ENCODE measurements at regions not wholly inside any gene's neighbourhood (a gene's known extent, or its start where the extent isn't known, plus 50 kb on each side); places are given as distances from the start of the nearest gene placed in this dataset.

DNA sequence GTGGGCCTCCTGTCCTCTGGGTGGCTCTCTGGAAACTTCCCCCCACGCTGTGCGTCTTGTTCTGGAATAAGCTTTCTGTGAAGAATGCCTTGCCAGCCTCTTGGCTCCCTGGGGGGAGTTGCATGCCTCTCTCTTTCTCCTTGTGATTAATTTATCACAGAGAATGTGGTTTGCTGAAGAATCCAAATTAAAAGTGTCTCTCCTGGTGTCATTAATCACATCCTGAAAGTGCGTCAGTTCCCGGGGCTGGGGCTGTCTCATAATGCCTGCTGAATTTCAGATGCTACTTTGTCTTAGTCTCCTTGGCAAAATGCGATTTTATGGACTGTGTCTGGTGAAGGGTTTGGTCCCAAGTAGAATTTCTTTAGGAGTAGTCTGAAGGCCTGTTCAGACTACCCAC, 787.7 kb upstream of the TMEM132C start:
- no peak for TF ChIP-seq EZH2phosphoT487 (conservative IDR thresholded peaks at IDR 0.05; ENCODE audit: low read length)
- TF ChIP-seq, protein P1, sequence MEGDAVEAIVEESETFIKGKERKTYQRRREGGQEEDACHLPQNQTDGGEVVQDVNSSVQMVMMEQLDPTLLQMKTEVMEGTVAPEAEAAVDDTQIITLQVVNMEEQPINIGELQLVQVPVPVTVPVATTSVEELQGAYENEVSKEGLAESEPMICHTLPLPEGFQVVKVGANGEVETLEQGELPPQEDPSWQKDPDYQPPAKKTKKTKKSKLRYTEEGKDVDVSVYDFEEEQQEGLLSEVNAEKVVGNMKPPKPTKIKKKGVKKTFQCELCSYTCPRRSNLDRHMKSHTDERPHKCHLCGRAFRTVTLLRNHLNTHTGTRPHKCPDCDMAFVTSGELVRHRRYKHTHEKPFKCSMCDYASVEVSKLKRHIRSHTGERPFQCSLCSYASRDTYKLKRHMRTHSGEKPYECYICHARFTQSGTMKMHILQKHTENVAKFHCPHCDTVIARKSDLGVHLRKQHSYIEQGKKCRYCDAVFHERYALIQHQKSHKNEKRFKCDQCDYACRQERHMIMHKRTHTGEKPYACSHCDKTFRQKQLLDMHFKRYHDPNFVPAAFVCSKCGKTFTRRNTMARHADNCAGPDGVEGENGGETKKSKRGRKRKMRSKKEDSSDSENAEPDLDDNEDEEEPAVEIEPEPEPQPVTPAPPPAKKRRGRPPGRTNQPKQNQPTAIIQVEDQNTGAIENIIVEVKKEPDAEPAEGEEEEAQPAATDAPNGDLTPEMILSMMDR (IDR thresholded peaks at IDR 0.05; ENCODE audit: insufficient read depth, low read length, poor library complexity, severe bottlenecking) = no peak
- H3K9ac ChIP-seq (ENCODE audit: low read length) = no peak overlapping the region
- H3K9me3 ChIP-seq (ENCODE audit: insufficient read depth, low read length) = no peaks in the 10 kb centered on the region
- H3K79me2 ChIP-seq (ENCODE audit: insufficient read depth, low read length) = no peaks in the 10 kb centered on the region
- no peak overlapping the region for H3K4me3 ChIP-seq (ENCODE audit: insufficient read depth, low read length, poor library complexity, severe bottlenecking)
- H3K36me3 ChIP-seq (ENCODE audit: low read length) = no peaks in the 10 kb centered on the region
- H3K27ac ChIP-seq (ENCODE audit: low read depth, low read length) = no peak overlapping the region
- no peaks in the 10 kb centered on the region for H3F3A ChIP-seq (ENCODE audit: insufficient read depth)
- no peaks in the 10 kb centered on the region for H3K9me2 ChIP-seq (replicated peaks; ENCODE audit: insufficient read depth, low read length)
- H4K20me1 ChIP-seq (ENCODE audit: low read depth, low read length) = no peaks in the 10 kb centered on the region
- H3K27me3 ChIP-seq (ENCODE audit: low read length) = no peaks in the 10 kb centered on the region
- no peak overlapping the region for H3K4me2 ChIP-seq (ENCODE audit: low read depth, low read length, poor library complexity, severe bottlenecking)
- no peak overlapping the region for H2AFZ ChIP-seq (ENCODE audit: low read depth, low read length, severe bottlenecking)

DNA sequence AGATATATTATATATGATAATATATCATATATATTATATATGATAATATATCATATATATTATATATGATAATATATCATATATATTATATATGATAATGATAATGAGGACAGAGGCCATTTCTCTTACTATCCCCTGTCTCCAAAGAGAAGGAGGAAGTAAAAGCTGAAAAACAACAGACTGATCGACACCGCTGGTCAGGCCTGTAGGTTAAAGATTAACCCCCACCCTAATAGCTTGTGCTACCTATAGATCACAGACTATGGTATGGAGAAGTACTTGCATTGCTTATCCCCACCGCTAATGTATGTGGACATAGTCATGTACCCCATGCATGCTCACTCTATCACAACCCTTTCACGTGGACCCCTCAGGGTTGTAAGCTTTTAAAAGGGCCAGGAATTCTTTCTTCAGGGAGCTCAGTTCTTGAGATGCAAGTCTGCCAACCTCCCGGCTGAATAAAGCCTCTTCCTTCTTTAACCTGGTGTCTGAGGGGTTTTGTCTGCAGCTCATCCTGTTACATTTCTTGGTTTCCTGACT, 786.1 kb upstream of the TMEM132C start:
- no peak overlapping the region for H3K27ac ChIP-seq (ENCODE audit: low read depth, low read length)
- no peaks in the 10 kb centered on the region for H3K36me3 ChIP-seq (ENCODE audit: low read length)
- TF ChIP-seq, protein P1 (IDR thresholded peaks at IDR 0.05; ENCODE audit: insufficient read depth, low read length, poor library complexity, severe bottlenecking) = no peak
- no peak for TF ChIP-seq EZH2phosphoT487 (conservative IDR thresholded peaks at IDR 0.05; ENCODE audit: low read length)
- H3K4me3 ChIP-seq (ENCODE audit: insufficient read depth, low read length, poor library complexity, severe bottlenecking) = no peak overlapping the region
- H3K9me3 ChIP-seq (ENCODE audit: insufficient read depth, low read length) = no peaks in the 10 kb centered on the region
- H3F3A ChIP-seq (ENCODE audit: insufficient read depth) = no peaks in the 10 kb centered on the region
- no peak overlapping the region for H3K9ac ChIP-seq (ENCODE audit: low read length)
- H3K4me2 ChIP-seq (ENCODE audit: low read depth, low read length, poor library complexity, severe bottlenecking) = no peak overlapping the region
- H3K79me2 ChIP-seq (ENCODE audit: insufficient read depth, low read length) = no peaks in the 10 kb centered on the region
- no peak overlapping the region for H2AFZ ChIP-seq (ENCODE audit: low read depth, low read length, severe bottlenecking)
- no peaks in the 10 kb centered on the region for H3K27me3 ChIP-seq (ENCODE audit: low read length)
- no peaks in the 10 kb centered on the region for H3K9me2 ChIP-seq (replicated peaks; ENCODE audit: insufficient read depth, low read length)
- no peaks in the 10 kb centered on the region for H4K20me1 ChIP-seq (ENCODE audit: low read depth, low read length)

DNA sequence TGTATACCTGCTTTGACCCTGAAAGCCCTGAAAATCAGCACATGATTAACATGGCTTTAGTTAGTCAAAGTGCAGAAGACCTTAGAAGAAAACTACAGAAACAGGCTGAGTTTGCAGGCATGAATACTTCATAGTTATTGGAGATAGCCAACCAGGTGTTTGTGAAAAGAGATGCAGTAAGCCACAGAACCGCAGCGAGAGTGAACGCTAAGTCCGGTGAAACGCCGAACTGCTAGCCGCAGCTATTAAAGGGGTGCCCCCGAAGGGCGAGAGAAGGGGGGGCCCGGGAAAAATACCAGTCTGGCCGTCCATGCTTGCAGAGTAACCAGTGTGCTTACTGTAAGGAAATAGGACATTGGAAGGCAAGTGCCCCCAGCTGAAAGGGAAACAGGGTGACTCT, 784.0 kb upstream of the TMEM132C start:
- Histone ChIP-seq H3K4me3 (ENCODE audit: insufficient read depth, low read length, poor library complexity, severe bottlenecking) (no peak overlapping the region), H3K36me3 (ENCODE audit: low read length) (no peaks in the 10 kb centered on the region), H4K20me1 (ENCODE audit: low read depth, low read length) (no peaks in the 10 kb centered on the region), H3K27ac (ENCODE audit: low read depth, low read length) (no peak overlapping the region), H2AFZ (ENCODE audit: low read depth, low read length, severe bottlenecking) (no peak overlapping the region), H3K9me3 (ENCODE audit: insufficient read depth, low read length) (no peaks in the 10 kb centered on the region), H3K9me2 (replicated peaks; ENCODE audit: insufficient read depth, low read length) (no peaks in the 10 kb centered on the region), H3K4me2 (ENCODE audit: low read depth, low read length, poor library complexity, severe bottlenecking) (no peak overlapping the region), H3K79me2 (ENCODE audit: insufficient read depth, low read length) (no peaks in the 10 kb centered on the region), H3K9ac (ENCODE audit: low read length) (no peak overlapping the region), H3K27me3 (ENCODE audit: low read length) (no peaks in the 10 kb centered on the region), H3F3A (ENCODE audit: insufficient read depth) (no peaks in the 10 kb centered on the region)
- TF ChIP-seq EZH2phosphoT487 (conservative IDR thresholded peaks at IDR 0.05; ENCODE audit: low read length) = no peak
- TF ChIP-seq, protein P1 (IDR thresholded peaks at IDR 0.05; ENCODE audit: insufficient read depth, low read length, poor library complexity, severe bottlenecking) = no peak
